Large intestine (tissue), 3 donors: ENCODE measurements at regions not wholly inside any gene's neighbourhood (a gene's known extent, or its start where the extent isn't known, plus 50 kb on each side); places are given as distances from the start of the nearest gene placed in this dataset.

ENCODE experiments used
- DNase-seq, 2 donors: peaks; one replicate each; pipeline versions ENCODE4 v3.0.0 to v3.0.0-alpha.2; 2013
- H3K27ac ChIP-seq: one replicate; pipeline ENCODE4 v1.5.1; 2013; ENCODE audit warnings: low read length
- H3K27me3 ChIP-seq: 2 replicates; pipeline ENCODE4 v1.6.1; 2013; ENCODE audit warnings: low read length; ENCODE audit not compliant: control insufficient read depth, insufficient read depth
- H3K36me3 ChIP-seq: 2 replicates; pipeline ENCODE4 v1.6.1; 2013; ENCODE audit warnings: low read length; ENCODE audit not compliant: control insufficient read depth, insufficient read depth
- H3K4me1 ChIP-seq: one replicate; pipeline ENCODE4 v1.6.1; 2013; ENCODE audit warnings: low read length; ENCODE audit not compliant: control insufficient read depth, insufficient read depth
- H3K4me3 ChIP-seq: one replicate; pipeline ENCODE4 v1.5.1; 2013; ENCODE audit warnings: low read length
- H3K9me3 ChIP-seq: one replicate; pipeline ENCODE4 v1.6.1; 2013; ENCODE audit warnings: mild to moderate bottlenecking, low read depth, low read length, moderate library complexity; ENCODE audit not compliant: control insufficient read depth
- WGBS: methylation state at CpG from one replicate; pipeline ENCODE4 v1.1.5; 2013; ENCODE audit warnings: low lambda C conversion rate; ENCODE audit not compliant: insufficient coverage; 5-methylcytosine and 5-hydroxymethylcytosine counted together

GRCh38 chr3:10566451-10566850, 61.1 kb upstream of the ATP2B2 start:
- H3K27ac ChIP-seq, result no peak overlapping the region
- H3K4me3 ChIP-seq, result no peak overlapping the region
- no peaks in the 10 kb centered on the region for H3K36me3 ChIP-seq
- H3K27me3 ChIP-seq, result peaks cover 4% of the 10 kb centered on the region
- no peaks in the 10 kb centered on the region for H3K9me3 ChIP-seq
- DNase-seq, result no peak
- no peaks in the 10 kb centered on the region for H3K4me1 ChIP-seq
- WGBS, result no CpG with 5 or more reads among the region's 3 CpGs

- H3K9me3 ChIP-seq, result no peaks in the 10 kb centered on the region
- no peak overlapping the region for H3K4me3 ChIP-seq
- no peak for DNase-seq
- no peaks in the 10 kb centered on the region for H3K4me1 ChIP-seq
- H3K27ac ChIP-seq, result no peak overlapping the region
- no peaks in the 10 kb centered on the region for H3K36me3 ChIP-seq
- 14% methylated on average over 1 of the region's 5 CpGs for WGBS
- H3K27me3 ChIP-seq, result peaks cover 6% of the 10 kb centered on the region
These were observed 63.2 kb upstream of the ATP2B2 start for GRCh38 chr3:10568549-10568948.

GRCh38 chr3:10570196-10570946, 65.0 kb upstream of the ATP2B2 start:
- no peaks in the 10 kb centered on the region for H3K36me3 ChIP-seq
- WGBS, result no CpG with 5 or more reads among the region's 11 CpGs

GRCh38 chr3:10574101-10574620, 68.8 kb upstream of the ATP2B2 start:
- Histone ChIP-seq H3K4me3 (no peak overlapping the region), H3K27ac (no peak overlapping the region), H3K4me1 (no peaks in the 10 kb centered on the region), H3K36me3 (no peaks in the 10 kb centered on the region), H3K9me3 (no peaks in the 10 kb centered on the region), H3K27me3 (peaks cover 3% of the 10 kb centered on the region)
- no CpG with 5 or more reads among the region's 6 CpGs for WGBS
- no peak for DNase-seq

More at GRCh38 chr3:10570196-10570946, 65.0 kb upstream of the ATP2B2 start:
- Histone ChIP-seq H3K27ac (no peak overlapping the region), H3K4me1 (no peaks in the 10 kb centered on the region), H3K27me3 (peaks cover 6% of the 10 kb centered on the region), H3K4me3 (no peak overlapping the region), H3K9me3 (no peaks in the 10 kb centered on the region)
- DNase-seq, result no peak

GRCh38 chr3:10575601-10576160, 70.3 kb upstream of the ATP2B2 start:
- Histone ChIP-seq H3K4me3 (no peak overlapping the region), H3K27me3 (peaks cover 3% of the 10 kb centered on the region), H3K36me3 (no peaks in the 10 kb centered on the region), H3K27ac (no peak overlapping the region), H3K9me3 (no peaks in the 10 kb centered on the region), H3K4me1 (no peaks in the 10 kb centered on the region)
- no peak for DNase-seq
- WGBS, result no CpG with 5 or more reads among the region's 5 CpGs

- H3K27ac ChIP-seq, result no peak overlapping the region
- no peak for DNase-seq
- H3K27me3 ChIP-seq, result peaks cover 5% of the 10 kb centered on the region
- no peaks in the 10 kb centered on the region for H3K36me3 ChIP-seq
- H3K4me1 ChIP-seq, result no peaks in the 10 kb centered on the region
- H3K9me3 ChIP-seq, result no peaks in the 10 kb centered on the region
- no CpG with 5 or more reads among the region's 7 CpGs for WGBS
- H3K4me3 ChIP-seq, result no peak overlapping the region
These were observed 72.1 kb upstream of the ATP2B2 start for GRCh38 chr3:10577486-10577885.

- Histone ChIP-seq H3K27me3 (peaks cover 5% of the 10 kb centered on the region), H3K9me3 (no peaks in the 10 kb centered on the region), H3K4me1 (no peaks in the 10 kb centered on the region), H3K4me3 (no peak overlapping the region), H3K27ac (no peak overlapping the region), H3K36me3 (no peaks in the 10 kb centered on the region)
- WGBS, result no CpG with 5 or more reads among the region's 8 CpGs
- no peak for DNase-seq
These were observed 75.0 kb upstream of the ATP2B2 start for GRCh38 chr3:10580426-10580825.

GRCh38 chr3:10581251-10581650, 75.9 kb upstream of the ATP2B2 start:
- Histone ChIP-seq H3K27ac (no peak overlapping the region), H3K4me1 (no peaks in the 10 kb centered on the region), H3K36me3 (no peaks in the 10 kb centered on the region), H3K9me3 (no peaks in the 10 kb centered on the region), H3K4me3 (no peak overlapping the region), H3K27me3 (peaks cover 5% of the 10 kb centered on the region)
- WGBS, result no CpG with 5 or more reads among the region's 5 CpGs
- no peak for DNase-seq

- no peak for DNase-seq
- no peaks in the 10 kb centered on the region for H3K9me3 ChIP-seq
- H3K27ac ChIP-seq, result no peak overlapping the region
- no peak overlapping the region for H3K4me3 ChIP-seq
- no peaks in the 10 kb centered on the region for H3K36me3 ChIP-seq
- no peaks in the 10 kb centered on the region for H3K4me1 ChIP-seq
- WGBS, result no CpG with 5 or more reads among the region's 8 CpGs
- H3K27me3 ChIP-seq, result peaks cover 5% of the 10 kb centered on the region
These were observed 76.3 kb upstream of the ATP2B2 start for GRCh38 chr3:10581716-10582115.

GRCh38 chr3:10582733-10583132, 77.3 kb upstream of the ATP2B2 start:
- peaks cover 5% of the 10 kb centered on the region for H3K27me3 ChIP-seq

More at GRCh38 chr3:10582733-10583132, 77.3 kb upstream of the ATP2B2 start:
- 50% methylated on average over 2 of the region's 3 CpGs for WGBS
- H3K36me3 ChIP-seq, result no peaks in the 10 kb centered on the region
- DNase-seq, result no peak
- no peak overlapping the region for H3K4me3 ChIP-seq
- no peaks in the 10 kb centered on the region for H3K4me1 ChIP-seq
- no peaks in the 10 kb centered on the region for H3K9me3 ChIP-seq
- H3K27ac ChIP-seq, result no peak overlapping the region
